Neural progenitor cell (in vitro differentiated cells): ENCODE measurements at regions not wholly inside any gene's neighbourhood (a gene's known extent, or its start where the extent isn't known, plus 50 kb on each side); places are given as distances from the start of the nearest gene placed in this dataset.

ENCODE experiments used
- CTCF ChIP-seq: fragments of 200-600 bp; sonication (generic); IDR thresholded peaks from 2 replicates; pipeline ENCODE4 v1.5.1; 2017; ENCODE audit warnings: antibody characterized with exemption, mild to moderate bottlenecking
- EZH2phosphoT487 ChIP-seq: fragments of 200-600 bp; sonication (generic); IDR thresholded peaks from 2 replicates; pipeline ENCODE4 v1.6.1; 2017; ENCODE audit warnings: antibody characterized with exemption

- TF ChIP-seq EZH2phosphoT487 (no peak), CTCF (no peak)
Measured at GRCh38 chr21:26409735-26410134, 163.4 kb downstream of the CYYR1 start.
